Upper lobe of right lung (tissue), 1 donor: ENCODE measurements at regions not wholly inside any gene's neighbourhood (a gene's known extent, or its start where the extent isn't known, plus 50 kb on each side); places are given as distances from the start of the nearest gene placed in this dataset.

Experiments
- ATAC-seq: fragments of 200-7000 bp; cut with Tn5 transposase; one replicate; pipeline ENCODE4 v1.9.1; 2020; ENCODE audit warnings: mild to moderate bottlenecking, moderate library complexity
- DNase-seq: peaks from one replicate; pipeline ENCODE4 v3.0.0-alpha.2; 2020
- H3K27ac ChIP-seq: fragments of 200-600 bp; one replicate; pipeline ENCODE4 v1.8.0; 2022
- H3K27me3 ChIP-seq: fragments of 200-600 bp; one replicate; pipeline ENCODE4 v1.8.0; 2022; ENCODE audit warnings: mild to moderate bottlenecking
- H3K36me3 ChIP-seq: fragments of 200-600 bp; one replicate; pipeline ENCODE4 v1.8.0; 2022
- H3K4me1 ChIP-seq: fragments of 200-600 bp; one replicate; pipeline ENCODE4 v1.8.0; 2022
- H3K4me3 ChIP-seq: fragments of 200-600 bp; one replicate; pipeline ENCODE4 v1.8.0; 2022; ENCODE audit warnings: mild to moderate bottlenecking
- H3K9me3 ChIP-seq: fragments of 200-600 bp; one replicate; pipeline ENCODE4 v1.8.0; 2022
- intact Hi-C: fragments of 100-400 bp; cut with DNase I; formaldehyde crosslinking; loops from one replicate; pipeline ENCODE4 v1.11.0; 2022
- TF ChIP-seq, protein P1 (sequence below): fragments of 200-600 bp; IDR thresholded peaks from one replicate; pipeline ENCODE4 v1.8.0; 2022; ENCODE audit warnings: antibody characterized with exemption
- donor health status: DM: no; HTN: yes; CAD: no; lungs with severe emphysema.

DNA sequence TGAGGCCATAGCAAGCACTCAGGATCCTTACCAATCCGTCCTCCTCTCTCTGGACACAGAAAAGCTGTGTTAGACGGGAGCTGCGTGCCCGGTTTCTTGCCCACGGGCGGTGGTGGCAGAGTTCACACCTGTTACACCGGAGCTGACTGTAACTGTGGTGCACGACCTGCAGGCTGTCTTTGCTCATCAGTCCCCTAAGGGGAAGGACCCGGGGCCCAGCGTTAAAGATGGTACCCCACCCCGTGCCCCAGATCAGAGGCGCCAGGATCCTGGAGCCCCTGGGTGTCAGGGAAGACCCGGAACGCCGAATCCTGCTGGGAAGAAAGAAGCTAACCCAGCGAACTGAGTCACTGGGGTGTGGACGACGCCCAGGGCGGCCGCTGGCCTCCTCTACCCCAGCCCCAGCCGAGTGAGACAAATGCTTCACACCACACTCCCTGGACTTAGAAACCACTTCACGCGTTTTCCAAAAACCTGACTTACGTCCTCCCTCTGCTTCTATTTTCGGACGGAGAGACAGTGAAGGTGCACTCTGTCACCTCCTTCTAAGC is 293.6 kb upstream of the SALL3 start:
- no peaks in the 10 kb centered on the region for H3K9me3 ChIP-seq
- no peak overlapping the region for H3K4me3 ChIP-seq
- no peaks in the 10 kb centered on the region for H3K27me3 ChIP-seq
- ATAC-seq: no peak
- no peak overlapping the region for H3K27ac ChIP-seq
- TF ChIP-seq, protein P1, sequence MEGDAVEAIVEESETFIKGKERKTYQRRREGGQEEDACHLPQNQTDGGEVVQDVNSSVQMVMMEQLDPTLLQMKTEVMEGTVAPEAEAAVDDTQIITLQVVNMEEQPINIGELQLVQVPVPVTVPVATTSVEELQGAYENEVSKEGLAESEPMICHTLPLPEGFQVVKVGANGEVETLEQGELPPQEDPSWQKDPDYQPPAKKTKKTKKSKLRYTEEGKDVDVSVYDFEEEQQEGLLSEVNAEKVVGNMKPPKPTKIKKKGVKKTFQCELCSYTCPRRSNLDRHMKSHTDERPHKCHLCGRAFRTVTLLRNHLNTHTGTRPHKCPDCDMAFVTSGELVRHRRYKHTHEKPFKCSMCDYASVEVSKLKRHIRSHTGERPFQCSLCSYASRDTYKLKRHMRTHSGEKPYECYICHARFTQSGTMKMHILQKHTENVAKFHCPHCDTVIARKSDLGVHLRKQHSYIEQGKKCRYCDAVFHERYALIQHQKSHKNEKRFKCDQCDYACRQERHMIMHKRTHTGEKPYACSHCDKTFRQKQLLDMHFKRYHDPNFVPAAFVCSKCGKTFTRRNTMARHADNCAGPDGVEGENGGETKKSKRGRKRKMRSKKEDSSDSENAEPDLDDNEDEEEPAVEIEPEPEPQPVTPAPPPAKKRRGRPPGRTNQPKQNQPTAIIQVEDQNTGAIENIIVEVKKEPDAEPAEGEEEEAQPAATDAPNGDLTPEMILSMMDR: no peak
- H3K4me1 ChIP-seq: no peaks in the 10 kb centered on the region
- DNase-seq: no peak
- no peaks in the 10 kb centered on the region for H3K36me3 ChIP-seq
- intact Hi-C loops: no loop called here

DNA sequence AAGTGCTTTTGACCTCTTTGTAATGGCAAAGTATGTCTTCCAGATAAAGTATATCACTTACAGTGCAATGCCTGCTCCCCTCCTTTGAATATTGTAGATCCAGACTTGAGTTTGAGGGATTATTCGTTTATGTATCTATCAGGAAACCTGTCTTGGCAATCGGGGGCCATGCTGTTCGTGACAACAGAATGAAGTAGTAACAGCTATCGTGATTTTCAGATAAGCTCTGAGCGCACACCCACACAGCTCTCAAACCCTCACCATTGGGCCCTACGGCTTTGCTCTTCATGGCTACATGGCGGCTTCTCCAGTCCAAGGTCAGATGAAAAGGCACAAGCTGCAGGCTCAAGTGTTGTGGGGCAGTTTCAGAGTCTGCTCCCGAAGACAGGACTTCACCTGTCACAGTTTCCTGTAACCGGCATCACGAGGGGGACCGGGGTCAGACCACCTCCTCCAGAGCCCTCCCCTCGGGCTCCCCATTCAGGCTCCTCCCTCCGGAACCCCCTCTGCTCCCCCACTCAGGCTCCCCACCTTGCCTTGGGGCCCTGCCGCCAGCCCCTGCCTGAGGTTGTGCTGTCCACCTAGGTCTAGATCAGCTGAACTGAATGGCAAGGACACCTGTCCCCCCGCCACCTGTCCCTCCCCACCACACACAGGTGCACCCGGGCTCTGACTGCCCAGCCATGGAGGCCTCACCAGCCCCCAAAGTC is 292.5 kb upstream of the SALL3 start:
- intact Hi-C loops: no loop called here
- Histone ChIP-seq H3K4me3 (no peak overlapping the region), H3K9me3 (no peaks in the 10 kb centered on the region), H3K27ac (no peak overlapping the region), H3K36me3 (no peaks in the 10 kb centered on the region), H3K4me1 (no peaks in the 10 kb centered on the region), H3K27me3 (no peaks in the 10 kb centered on the region)
- DNase-seq (no peak), ATAC-seq (no peak)
- TF ChIP-seq, protein P1: no peak

DNA sequence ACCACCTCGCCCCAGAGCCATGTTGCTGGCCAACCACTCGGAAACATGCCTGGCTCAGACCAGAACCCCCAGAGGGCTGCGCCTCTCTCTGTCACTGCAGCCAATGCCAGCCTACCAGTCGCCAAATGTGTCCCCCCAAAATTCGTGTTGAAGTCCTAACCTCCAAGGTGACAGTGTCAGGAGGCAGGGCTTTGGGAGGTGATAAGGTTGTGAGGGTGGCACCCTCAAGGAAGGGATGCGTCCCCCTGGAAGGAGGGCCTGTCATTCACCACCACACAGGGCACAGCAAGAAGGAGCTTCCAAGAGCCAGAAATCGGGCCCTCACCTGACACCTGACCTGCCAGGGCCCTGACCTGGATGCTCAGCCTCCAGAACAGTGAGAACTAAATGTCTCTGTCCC is 291.9 kb upstream of the SALL3 start:
- TF ChIP-seq, protein P1: no peak
- no peak for DNase-seq
- Histone ChIP-seq H3K9me3 (no peaks in the 10 kb centered on the region), H3K27ac (no peak overlapping the region), H3K27me3 (no peaks in the 10 kb centered on the region), H3K4me3 (no peak overlapping the region), H3K36me3 (no peaks in the 10 kb centered on the region), H3K4me1 (no peaks in the 10 kb centered on the region)
- intact Hi-C loops: no loop called here
- ATAC-seq: no peak

DNA sequence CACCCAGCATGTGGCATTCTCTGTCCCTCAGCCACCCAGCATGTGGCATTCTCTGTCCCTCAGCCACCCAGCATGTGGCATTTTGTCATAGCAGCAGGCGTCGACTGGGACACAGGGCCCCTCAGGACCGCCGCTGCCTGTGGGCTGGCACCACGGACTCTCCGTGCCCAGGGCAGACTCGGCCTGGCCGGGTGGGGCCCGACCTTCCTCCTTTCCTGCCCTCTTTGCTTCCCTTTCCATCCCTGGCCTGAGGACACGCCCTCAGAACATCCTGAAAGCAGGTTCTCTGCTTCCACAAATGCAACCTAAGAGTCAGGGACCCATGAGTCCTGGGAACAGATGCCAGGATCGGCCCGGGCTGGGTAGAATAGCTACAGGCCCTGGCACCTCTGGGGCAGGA is 291.4 kb upstream of the SALL3 start:
- Histone ChIP-seq H3K27me3 (no peaks in the 10 kb centered on the region), H3K9me3 (no peaks in the 10 kb centered on the region), H3K36me3 (no peaks in the 10 kb centered on the region), H3K27ac (no peak overlapping the region), H3K4me1 (no peaks in the 10 kb centered on the region), H3K4me3 (no peak overlapping the region)
- ATAC-seq (no peak), DNase-seq (no peak)
- TF ChIP-seq, protein P1: no peak
- intact Hi-C loops: no loop called here

DNA sequence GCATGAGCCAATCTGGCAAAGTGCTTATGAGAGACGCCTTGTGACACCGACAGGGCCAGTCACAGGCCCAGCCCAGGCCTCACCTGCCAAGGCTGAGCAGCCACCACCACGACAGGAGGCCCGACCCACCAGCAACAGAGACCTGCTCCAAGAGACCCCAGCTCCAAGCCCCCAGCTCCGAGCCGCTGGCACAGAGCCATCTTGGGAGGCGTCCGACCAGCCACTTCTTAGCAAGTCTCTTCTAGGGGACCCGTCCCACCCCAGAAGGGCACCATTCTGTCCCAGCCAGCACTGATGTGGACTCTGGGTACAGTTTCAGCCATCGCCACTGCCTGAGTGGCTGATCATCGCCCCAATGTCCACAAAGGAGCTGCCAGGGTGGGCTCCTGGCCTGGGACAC is 290.7 kb upstream of the SALL3 start:
- no peak for DNase-seq
- H3K36me3 ChIP-seq: no peaks in the 10 kb centered on the region
- no peak overlapping the region for H3K27ac ChIP-seq
- ATAC-seq: no peak
- H3K27me3 ChIP-seq: no peaks in the 10 kb centered on the region
- H3K4me3 ChIP-seq: no peak overlapping the region
- TF ChIP-seq, protein P1: no peak
- no peaks in the 10 kb centered on the region for H3K4me1 ChIP-seq
- intact Hi-C loops: no loop called here
- H3K9me3 ChIP-seq: no peaks in the 10 kb centered on the region
